ENCODE measurements at regions not wholly inside any gene's neighbourhood (a gene's known extent, or its start where the extent isn't known, plus 50 kb on each side); places are given as distances from the start of the nearest gene placed in this dataset.

GRCh38 chr7:46551603-46552002 lies 630.5 kb upstream of the IGFBP3 start:
- no peak for TF ChIP-seq CTCF (IDR thresholded peaks at IDR 0.05)
- no peak for TF ChIP-seq EP300 (IDR thresholded peaks at IDR 0.05)
- no peak for TF ChIP-seq POLR2A (IDR thresholded peaks at IDR 0.05)
